GM18858 (cell line): ENCODE measurements at regions not wholly inside any gene's neighbourhood (a gene's known extent, or its start where the extent isn't known, plus 50 kb on each side); places are given as distances from the start of the nearest gene placed in this dataset.

Source experiments
- ATAC-seq: cut with Tn5 transposase; IDR thresholded peaks from one replicate; pipeline ENCODE4 v1.9.1; 2021; ENCODE audit not compliant: unreplicated experiment

GRCh38 chr12:105977652-105978051 lies 161.1 kb downstream of the NUAK1 start:
- no peak for ATAC-seq

GRCh38 chr12:105978276-105978675 lies 160.5 kb downstream of the NUAK1 start:
- no peak for ATAC-seq

- ATAC-seq: no peak
Measured at GRCh38 chr12:105978686-105979085, 160.1 kb downstream of the NUAK1 start.

- ATAC-seq: no peak
Measured at GRCh38 chr12:105980085-105980484, 158.7 kb downstream of the NUAK1 start.

- ATAC-seq: no peak
Measured at GRCh38 chr12:105980533-105980932, 158.2 kb downstream of the NUAK1 start.

GRCh38 chr12:105982022-105982421 lies 156.7 kb downstream of the NUAK1 start:
- ATAC-seq: no peak

- ATAC-seq: no peak
Measured at GRCh38 chr12:105983622-105984320, 155.0 kb downstream of the NUAK1 start.

- no peak for ATAC-seq
Measured at GRCh38 chr12:105985383-105985782, 153.4 kb downstream of the NUAK1 start.

- ATAC-seq: no peak
Measured at GRCh38 chr12:105986779-105987684, 151.7 kb downstream of the NUAK1 start.

GRCh38 chr12:105987685-105988035 lies 151.1 kb downstream of the NUAK1 start:
- ATAC-seq: no peak

GRCh38 chr12:105992849-105993740 lies 145.7 kb downstream of the NUAK1 start:
- ATAC-seq: no peak

- ATAC-seq: no peak
Measured at GRCh38 chr12:105993766-105994555, 144.8 kb downstream of the NUAK1 start.

GRCh38 chr12:105995961-105996431 lies 142.8 kb downstream of the NUAK1 start:
- no peak for ATAC-seq

- no peak for ATAC-seq
Measured at GRCh38 chr12:105998561-105998960, 140.2 kb downstream of the NUAK1 start.

GRCh38 chr12:106000382-106001104 lies 138.2 kb downstream of the NUAK1 start:
- ATAC-seq: no peak

- no peak for ATAC-seq
Measured at GRCh38 chr12:106001105-106001836, 137.5 kb downstream of the NUAK1 start.

- no peak for ATAC-seq
Measured at GRCh38 chr12:106001837-106002218, 136.9 kb downstream of the NUAK1 start.

- no peak for ATAC-seq
Measured at GRCh38 chr12:106003297-106003696, 135.5 kb downstream of the NUAK1 start.

GRCh38 chr12:106004289-106004688 lies 134.5 kb downstream of the NUAK1 start:
- ATAC-seq: no peak
